K562 (cell line): ENCODE measurements at regions not wholly inside any gene's neighbourhood (a gene's known extent, or its start where the extent isn't known, plus 50 kb on each side); places are given as distances from the start of the nearest gene placed in this dataset.

Experiments
- CREB1 ChIP-seq, 2 experiments: sonication (generic) in 1 of 2; formaldehyde crosslinking in 1 of 2; IDR thresholded peaks; 2 replicates each; pipeline versions ENCODE4 v1.6.1 to v1.8.0; 2012 to 2022; ENCODE audit warnings: inconsistent platforms in 1 of 2, mild to moderate bottlenecking in 1 of 2, missing genetic modification reagents in 1 of 2, moderate library complexity in 1 of 2
- FOXO4 ChIP-seq: fragments of 450-650 bp; formaldehyde crosslinking; IDR thresholded peaks from 2 replicates; pipeline ENCODE4 v1.4.0; 2020; ENCODE audit warnings: mild to moderate bottlenecking, moderate library complexity
- SP2 ChIP-seq: IDR thresholded peaks from 2 replicates; pipeline ENCODE4 v1.6.1; 2011; ENCODE audit warnings: mild to moderate bottlenecking, low read depth, low read length, moderate library complexity; ENCODE audit not compliant: poor library complexity, severe bottlenecking; ENCODE audit errors: extremely low read depth
- YY1 ChIP-seq, 3 experiments: IDR thresholded peaks; 2 replicates each; pipeline ENCODE4 v1.6.1; 2011; ENCODE audit warnings: low read length in 2 of 3, mild to moderate bottlenecking in 2 of 3, moderate library complexity in 2 of 3, borderline replicate concordance in 1 of 3, control low read depth in 1 of 3, low read depth in 1 of 3; ENCODE audit not compliant: insufficient read depth in 3 of 3, insufficient replicate concordance in 2 of 3, control insufficient read depth in 1 of 3, insufficient read length in 1 of 3; ENCODE audit errors: extremely low read depth in 1 of 3
- ZBED1 ChIP-seq: IDR thresholded peaks from 2 replicates; pipeline ENCODE4 v1.6.1; 2014
- ZBTB33 ChIP-seq: sonication (generic); formaldehyde crosslinking; IDR thresholded peaks from 2 replicates; pipeline ENCODE4 v1.8.1; 2023; ENCODE audit warnings: mild to moderate bottlenecking, missing genetic modification reagents
- ZNF766 ChIP-seq: fragments of 200-800 bp; sonication (Bioruptor generic); conservative IDR thresholded peaks from 2 replicates; pipeline ENCODE4 v1.6.1; 2016; ENCODE audit warnings: missing genetic modification characterization, missing compliant biosample characterization
- ZNF780A ChIP-seq: fragments of 250-450 bp; sonication (Bioruptor Pico); IDR thresholded peaks from 2 replicates; pipeline ENCODE4 v1.5.0; 2021; ENCODE audit warnings: mild to moderate bottlenecking

GRCh38 chr21:22019766-22020165 is 1021.6 kb downstream of the NCAM2 start (continued):
- TF ChIP-seq ZBTB33 (no peak), FOXO4 (CRISPR knock-in tag) (no peak), SP2 (no peak), ZBED1 (no peak), CREB1 (IDR thresholded peaks at IDR 0.05) (no peak), CREB1 (CRISPR knock-in tag; IDR thresholded peaks at IDR 0.05) (no peak), ZNF766 (CRISPR knock-in tag) (no peak), ZNF780A (CRISPR knock-in tag) (no peak), YY1 (IDR thresholded peaks at IDR 0.05; ENCODE audit: borderline replicate concordance in 1 of 3, control insufficient read depth in 1 of 3, extremely low read depth in 1 of 3, insufficient read depth in 3 of 3, insufficient read length in 1 of 3, insufficient replicate concordance in 2 of 3, low read depth in 1 of 3, low read length in 2 of 3) (no peak)
